ENCODE measurements at regions not wholly inside any gene's neighbourhood (a gene's known extent, or its start where the extent isn't known, plus 50 kb on each side); places are given as distances from the start of the nearest gene placed in this dataset.
"Not testable (repeated sequence)": the region's sequence is repeated elsewhere in the genome, so short reads cannot be mapped to it uniquely, and the experiment has no call there.

- Histone ChIP-seq H3K27ac (no peak overlapping the region), H3K4me3 (no peak overlapping the region), H3K4me1 (replicated peaks in 1 of 2) (peaks cover 9 to 13% of the 10 kb centered on the region in 2 donors)
- WGBS, 10 experiments: 0 to 82% (median 63%) methylated on average over 1 to 5 of the region's 9 CpGs; no CpG with 5 or more reads in 2 of the 10 experiments
- in situ Hi-C loops (cut with MboI; ENCODE audit: low pct_unique_long_range_greater_than_20kb in 2 of 9, low sequenced_read_pairs in 9 of 9, unreplicated experiment in 9 of 9): no loop called here
- ATAC-seq (replicated peaks in 6 of 8): no peak
Measured at GRCh38 chr20:43832096-43832816, 82.4 kb upstream of the TOX2 start.

GRCh38 chr20:43831481-43832065 lies 83.1 kb upstream of the TOX2 start:
- in situ Hi-C loops (cut with MboI; ENCODE audit: low pct_unique_long_range_greater_than_20kb in 2 of 9, low sequenced_read_pairs in 9 of 9, unreplicated experiment in 9 of 9): no loop called here
- WGBS, 10 experiments: 27 to 88% (median 71%) methylated on average over 1 to 8 of the region's 14 CpGs; no CpG with 5 or more reads in 1 of the 10 experiments
- Histone ChIP-seq H3K4me1 (replicated peaks in 1 of 2) (peaks cover 9 to 16% of the 10 kb centered on the region in 2 donors), H3K27ac (no peak overlapping the region), H3K4me3 (no peak overlapping the region)
- ATAC-seq (replicated peaks in 6 of 8): peak in 1 of 8 experiments; percentile 50

- in situ Hi-C loops (cut with MboI; ENCODE audit: low pct_unique_long_range_greater_than_20kb in 2 of 9, low sequenced_read_pairs in 9 of 9, unreplicated experiment in 9 of 9): no loop called here
- 0 to 100% (median 47%) methylated on average over 1 to 3 of the region's 5 CpGs; no CpG with 5 or more reads in 3 of the 10 experiments for WGBS, 10 experiments
- H3K4me3 ChIP-seq: no peak overlapping the region
- no peak for ATAC-seq (replicated peaks in 6 of 8)
- H3K27ac ChIP-seq: no peak overlapping the region
- H3K4me1 ChIP-seq (replicated peaks in 1 of 2): peaks cover 9 to 23% of the 10 kb centered on the region in 2 donors
Measured at GRCh38 chr20:43830883-43831282, 83.8 kb upstream of the TOX2 start.

GRCh38 chr20:43829951-43830690 lies 84.5 kb upstream of the TOX2 start:
- Histone ChIP-seq H3K27ac (no peak overlapping the region), H3K4me1 (replicated peaks in 1 of 2) (peaks cover 5 to 24% of the 10 kb centered on the region in 2 donors), H3K4me3 (no peak overlapping the region)
- ATAC-seq (replicated peaks in 6 of 8): no peak
- WGBS, 10 experiments: 31 to 100% (median 60%) methylated on average over 1 to 4 of the region's 6 CpGs; no CpG with 5 or more reads in 4 of the 10 experiments
- in situ Hi-C loops (cut with MboI; ENCODE audit: low pct_unique_long_range_greater_than_20kb in 2 of 9, low sequenced_read_pairs in 9 of 9, unreplicated experiment in 9 of 9): no loop called here

GRCh38 chr20:43827940-43828562 lies 86.6 kb upstream of the TOX2 start:
- Histone ChIP-seq H3K27ac (no peak overlapping the region), H3K4me3 (no peak overlapping the region), H3K4me1 (replicated peaks in 1 of 2) (peaks cover 12 to 27% of the 10 kb centered on the region in 2 donors)
- in situ Hi-C loops (cut with MboI; ENCODE audit: low pct_unique_long_range_greater_than_20kb in 2 of 9, low sequenced_read_pairs in 9 of 9, unreplicated experiment in 9 of 9): no loop called here
- 10 to 100% (median 51%) methylated on average over 1 to 5 of the region's 5 CpGs; no CpG with 5 or more reads in 1 of the 10 experiments for WGBS, 10 experiments
- ATAC-seq (replicated peaks in 6 of 8): no peak

GRCh38 chr20:43826943-43827342 lies 87.7 kb upstream of the TOX2 start:
- peaks cover 12 to 27% of the 10 kb centered on the region in 2 donors for H3K4me1 ChIP-seq (replicated peaks in 1 of 2)
- H3K27ac ChIP-seq; H3K4me3 ChIP-seq; in situ Hi-C loops (cut with MboI; ENCODE audit: low pct_unique_long_range_greater_than_20kb in 2 of 9, low sequenced_read_pairs in 9 of 9, unreplicated experiment in 9 of 9); ATAC-seq (replicated peaks in 6 of 8): not testable (repeated sequence)
- WGBS, 10 experiments: 0 to 100% (median 72%) methylated on average over 1 to 4 of the region's 5 CpGs; no CpG with 5 or more reads in 2 of the 10 experiments

- no peak overlapping the region for H3K4me3 ChIP-seq
- peaks cover 12 to 27% of the 10 kb centered on the region in 2 donors for H3K4me1 ChIP-seq (replicated peaks in 1 of 2)
- ATAC-seq (replicated peaks in 6 of 8): peak in 1 of 8 experiments; percentile 51
- in situ Hi-C loops (cut with MboI; ENCODE audit: low pct_unique_long_range_greater_than_20kb in 2 of 9, low sequenced_read_pairs in 9 of 9, unreplicated experiment in 9 of 9): no loop called here
- 16 to 100% (median 53%) methylated on average over 1 to 8 of the region's 8 CpGs; no CpG with 5 or more reads in 3 of the 10 experiments for WGBS, 10 experiments
- no peak overlapping the region for H3K27ac ChIP-seq
Measured at GRCh38 chr20:43825581-43825980, 89.1 kb upstream of the TOX2 start.

- 40 to 80% (median 51%) methylated on average over 1 to 2 of the region's 2 CpGs; no CpG with 5 or more reads in 3 of the 10 experiments for WGBS, 10 experiments
- no peak overlapping the region for H3K4me3 ChIP-seq
- no peak overlapping the region for H3K27ac ChIP-seq
- ATAC-seq (replicated peaks in 6 of 8): peak in 2 of 8 experiments; percentile 19 to 40
- peaks cover 12 to 27% of the 10 kb centered on the region in 2 donors for H3K4me1 ChIP-seq (replicated peaks in 1 of 2)
- in situ Hi-C loops (cut with MboI; ENCODE audit: low pct_unique_long_range_greater_than_20kb in 2 of 9, low sequenced_read_pairs in 9 of 9, unreplicated experiment in 9 of 9): no loop called here
Measured at GRCh38 chr20:43825051-43825402, 89.6 kb upstream of the TOX2 start.

GRCh38 chr20:43824309-43825050 lies 90.2 kb upstream of the TOX2 start:
- WGBS, 10 experiments: 0 to 100% (median 27%) methylated on average over 1 to 8 of the region's 9 CpGs
- Histone ChIP-seq H3K4me1 (replicated peaks in 1 of 2) (peaks cover 12 to 27% of the 10 kb centered on the region in 2 donors), H3K4me3 (no peak overlapping the region), H3K27ac (no peak overlapping the region)
- in situ Hi-C loops (cut with MboI; ENCODE audit: low pct_unique_long_range_greater_than_20kb in 2 of 9, low sequenced_read_pairs in 9 of 9, unreplicated experiment in 9 of 9): no loop called here
- peak; percentile 83 to 99 (median 98) for ATAC-seq (replicated peaks in 6 of 8)

GRCh38 chr20:43821795-43822194 lies 92.9 kb upstream of the TOX2 start:
- no peak overlapping the region for H3K4me3 ChIP-seq
- in situ Hi-C loops (cut with MboI; ENCODE audit: low pct_unique_long_range_greater_than_20kb in 2 of 9, low sequenced_read_pairs in 9 of 9, unreplicated experiment in 9 of 9): no loop called here
- peaks cover 12 to 26% of the 10 kb centered on the region in 2 donors for H3K4me1 ChIP-seq (replicated peaks in 1 of 2)
- 45 to 100% (median 87%) methylated on average over 1 to 3 of the region's 3 CpGs; no CpG with 5 or more reads in 2 of the 10 experiments for WGBS, 10 experiments
- ATAC-seq (replicated peaks in 6 of 8): no peak
- no peak overlapping the region for H3K27ac ChIP-seq

- Histone ChIP-seq H3K4me1 (replicated peaks in 1 of 2) (peaks cover 12 to 16% of the 10 kb centered on the region in 2 donors), H3K4me3 (no peak overlapping the region), H3K27ac (no peak overlapping the region)
- ATAC-seq (replicated peaks in 6 of 8): no peak
- WGBS, 10 experiments: 53 to 100% (median 86%) methylated on average over 1 to 6 of the region's 7 CpGs; no CpG with 5 or more reads in 1 of the 10 experiments
- in situ Hi-C loops (cut with MboI; ENCODE audit: low pct_unique_long_range_greater_than_20kb in 2 of 9, low sequenced_read_pairs in 9 of 9, unreplicated experiment in 9 of 9): no loop called here
Measured at GRCh38 chr20:43820731-43821330, 93.8 kb upstream of the TOX2 start.

GRCh38 chr20:43812216-43812615 lies 85.4 kb upstream of the GTSF1L start:
- Histone ChIP-seq H3K27ac (no peak overlapping the region), H3K4me3 (no peak overlapping the region), H3K4me1 (replicated peaks in 1 of 2) (no peaks in the 10 kb centered on the region)
- in situ Hi-C loops (cut with MboI; ENCODE audit: low pct_unique_long_range_greater_than_20kb in 2 of 9, low sequenced_read_pairs in 9 of 9, unreplicated experiment in 9 of 9): no loop called here
- no peak for ATAC-seq (replicated peaks in 6 of 8)
